GM13976 (cell line): ENCODE measurements at regions not wholly inside any gene's neighbourhood (a gene's known extent, or its start where the extent isn't known, plus 50 kb on each side); places are given as distances from the start of the nearest gene placed in this dataset.
"Not testable (repeated sequence)": the region's sequence is repeated elsewhere in the genome, so short reads cannot be mapped to it uniquely, and the experiment has no call there.

ENCODE experiments used
- DNase-seq: peaks from one replicate; pipeline ENCODE4 v3.0.0; 2012; ENCODE audit warnings: low spot score
- CTCF ChIP-seq: IDR thresholded peaks from 2 replicates; pipeline ENCODE4 v1.5.1; 2012; ENCODE audit warnings: borderline replicate concordance, mild to moderate bottlenecking; ENCODE audit not compliant: insufficient read depth; ENCODE audit errors: extremely low read depth, missing control alignments, control extremely low read depth
- in situ Hi-C: fragments of 300-500 bp; cut with MboI; formaldehyde crosslinking; loops from one replicate; pipeline ENCODE4 v1.12.0; 2022; ENCODE audit warnings: low sequenced_read_pairs, mixed read lengths, inconsistent platforms; ENCODE audit not compliant: unreplicated experiment

GRCh38 chr17:70375813-70376770, 206.8 kb downstream of the KCNJ2 start:
- in situ Hi-C loops = no loop called here
- TF ChIP-seq CTCF = no peak
- no peak for DNase-seq

- TF ChIP-seq CTCF = no peak
- in situ Hi-C loops = no loop called here
- no peak for DNase-seq
Observed at GRCh38 chr17:70377654-70378053, 208.3 kb downstream of the KCNJ2 start.

GRCh38 chr17:70378076-70378475, 208.7 kb downstream of the KCNJ2 start:
- no peak for DNase-seq
- TF ChIP-seq CTCF = no peak

GRCh38 chr17:70379945-70380344, 210.6 kb downstream of the KCNJ2 start:
- in situ Hi-C loops = no loop called here
- DNase-seq = no peak
- TF ChIP-seq CTCF = no peak

More at GRCh38 chr17:70378076-70378475, 208.7 kb downstream of the KCNJ2 start:
- in situ Hi-C loops = no loop called here

GRCh38 chr17:70381916-70382315, 212.6 kb downstream of the KCNJ2 start:
- in situ Hi-C loops, DNase-seq: not testable (repeated sequence)

- in situ Hi-C loops = no loop called here
- DNase-seq = no peak
- no peak for TF ChIP-seq CTCF
Observed at GRCh38 chr17:70388326-70388725, 219.0 kb downstream of the KCNJ2 start.

GRCh38 chr17:70389232-70389757, 220.0 kb downstream of the KCNJ2 start:
- in situ Hi-C loops = not testable (repeated sequence)

More at GRCh38 chr17:70389232-70389757, 220.0 kb downstream of the KCNJ2 start:
- not testable (repeated sequence) for DNase-seq
